Caco-2 (cell line): ENCODE measurements at regions not wholly inside any gene's neighbourhood (a gene's known extent, or its start where the extent isn't known, plus 50 kb on each side); places are given as distances from the start of the nearest gene placed in this dataset.

Experiments used
- BruUV-seq: library from RNA; stranded (reverse); fragments of 400-500 nt; replicated peaks from 2 replicates; lab custom pipeline; 2021; lab: Mats Ljungman, UMichigan
- CTCF ChIA-PET: fragments of 300-600 bp; sonication (Branson Sonifier 250); formaldehyde crosslinking; loops from one replicate; lab custom pipeline; 2022; ENCODE audit warnings: antibody characterized with exemption; lab: Charles Lee
- POLR2A ChIA-PET: fragments of 300-600 bp; sonication (Branson Sonifier 250); formaldehyde crosslinking; loops from one replicate; lab custom pipeline; 2022; ENCODE audit warnings: antibody characterized with exemption; lab: Charles Lee
- DNase-seq, 2 experiments: peaks; one replicate each; pipeline versions ENCODE4 v3.0.0 to v3.0.0-alpha.2; 2020 to 2022
- H3K27me3 ChIP-seq: replicated peaks from 2 replicates; pipeline ENCODE4 v1.6.0; 2011; ENCODE audit warnings: low read length; ENCODE audit not compliant: control insufficient read depth, insufficient read depth
- H3K36me3 ChIP-seq: 2 replicates; pipeline ENCODE4 v1.5.1; 2011; ENCODE audit warnings: low read length; ENCODE audit not compliant: control insufficient read depth, insufficient read depth
- H3K4me1 ChIP-seq: fragments of 250-450 bp; sonication (Bioruptor Pico); 2 replicates; pipeline ENCODE4 v1.5.1; 2020; ENCODE audit warnings: mild to moderate bottlenecking
- H3K4me3 ChIP-seq: 2 replicates; pipeline ENCODE4 v1.5.1; 2011; ENCODE audit warnings: low read depth, mild to moderate bottlenecking, control low read depth, low read length
- H3K9me3 ChIP-seq: fragments of 250-450 bp; sonication (Bioruptor Pico); 2 replicates; pipeline ENCODE4 v1.5.1; 2020; ENCODE audit warnings: mild to moderate bottlenecking, moderate library complexity
- H3K27ac Mint-ChIP-seq: one replicate; pipeline ENCODE4 v1.8.0; 2022; ENCODE audit warnings: mixed read lengths; ENCODE audit not compliant: unreplicated experiment
- H3K27me3 Mint-ChIP-seq: one replicate; pipeline ENCODE4 v1.8.0; 2022; ENCODE audit warnings: mixed read lengths; ENCODE audit not compliant: insufficient read depth, unreplicated experiment
- H3K36me3 Mint-ChIP-seq: one replicate; pipeline ENCODE4 v1.8.0; 2022; ENCODE audit warnings: mild to moderate bottlenecking, mixed read lengths; ENCODE audit not compliant: insufficient read depth, unreplicated experiment
- H3K4me1 Mint-ChIP-seq: one replicate; pipeline ENCODE4 v1.8.0; 2022; ENCODE audit warnings: low read depth, mixed read lengths; ENCODE audit not compliant: unreplicated experiment
- H3K4me3 Mint-ChIP-seq: one replicate; pipeline ENCODE4 v1.8.0; 2022; ENCODE audit warnings: mild to moderate bottlenecking, moderate library complexity, mixed read lengths; ENCODE audit not compliant: unreplicated experiment
- H3K9me3 Mint-ChIP-seq: one replicate; pipeline ENCODE4 v1.8.0; 2022; ENCODE audit warnings: mixed read lengths; ENCODE audit not compliant: unreplicated experiment
- CTCF ChIP-seq, 2 experiments: fragments of 200-600 bp in 1 of 2; IDR thresholded peaks; 1 replicate in 1 of 2; 2 replicates in 1 of 2; pipeline versions ENCODE4 v1.5.1 to v1.8.0; 2011 to 2022; ENCODE audit warnings: antibody characterized with exemption in 1 of 2, control low read depth in 1 of 2, inconsistent platforms in 1 of 2, low read depth in 1 of 2, low read length in 1 of 2, mild to moderate bottlenecking in 1 of 2, moderate library complexity in 1 of 2; ENCODE audit not compliant: insufficient read depth in 1 of 2, severe bottlenecking in 1 of 2, unreplicated experiment in 1 of 2
- intact Hi-C: fragments of 100-400 bp; cut with micrococcal nuclease; formaldehyde crosslinking; loops from one replicate; pipeline ENCODE4 v1.10.0; 2022; ENCODE audit not compliant: unreplicated experiment

GRCh38 chr1:83626603-83627002 is 372.3 kb downstream of the TTLL7 start:
- no peak overlapping the region for H3K4me3 Mint-ChIP-seq
- no peaks in the 10 kb centered on the region for H3K4me1 ChIP-seq
- no peaks in the 10 kb centered on the region for H3K36me3 ChIP-seq
- no peak overlapping the region for H3K27ac Mint-ChIP-seq
- ChIA-PET POLR2A (no interaction called here), CTCF (no interaction called here)
- no peaks in the 10 kb centered on the region for H3K9me3 ChIP-seq
- TF ChIP-seq CTCF (IDR thresholded peaks at IDR 0.05; ENCODE audit: insufficient read depth in 1 of 2, low read depth in 1 of 2, low read length in 1 of 2, severe bottlenecking in 1 of 2, unreplicated experiment in 1 of 2), result no peak
- H3K9me3 Mint-ChIP-seq, result no peaks in the 10 kb centered on the region
- BruUV-seq, result no TSS peak
- intact Hi-C loops, result no loop called here
- H3K36me3 Mint-ChIP-seq, result no peaks in the 10 kb centered on the region
- no peak for DNase-seq
- no peaks in the 10 kb centered on the region for H3K4me1 Mint-ChIP-seq
- H3K27me3 Mint-ChIP-seq, result no peaks in the 10 kb centered on the region
- H3K4me3 ChIP-seq, result no peak overlapping the region
- no peaks in the 10 kb centered on the region for H3K27me3 ChIP-seq

GRCh38 chr1:83625646-83626045 is 373.3 kb downstream of the TTLL7 start:
- Mint-ChIP-seq H3K4me1 (no peaks in the 10 kb centered on the region), H3K9me3 (no peaks in the 10 kb centered on the region), H3K4me3 (no peak overlapping the region), H3K27me3 (no peaks in the 10 kb centered on the region), H3K36me3 (no peaks in the 10 kb centered on the region), H3K27ac (no peak overlapping the region)
- H3K4me1 ChIP-seq, result no peaks in the 10 kb centered on the region
- no peak for TF ChIP-seq CTCF (IDR thresholded peaks at IDR 0.05; ENCODE audit: insufficient read depth in 1 of 2, low read depth in 1 of 2, low read length in 1 of 2, severe bottlenecking in 1 of 2, unreplicated experiment in 1 of 2)
- no peaks in the 10 kb centered on the region for H3K27me3 ChIP-seq
- intact Hi-C loops, result no loop called here
- no peak for DNase-seq
- ChIA-PET POLR2A (no interaction called here), CTCF (no interaction called here)
- no peaks in the 10 kb centered on the region for H3K36me3 ChIP-seq
- no TSS peak for BruUV-seq
- no peaks in the 10 kb centered on the region for H3K9me3 ChIP-seq
- no peak overlapping the region for H3K4me3 ChIP-seq

- no peaks in the 10 kb centered on the region for H3K4me1 Mint-ChIP-seq
- no peak overlapping the region for H3K27ac Mint-ChIP-seq
- no peaks in the 10 kb centered on the region for H3K27me3 ChIP-seq
- no peak overlapping the region for H3K4me3 ChIP-seq
- H3K9me3 Mint-ChIP-seq, result no peaks in the 10 kb centered on the region
- H3K36me3 ChIP-seq, result no peaks in the 10 kb centered on the region
- H3K36me3 Mint-ChIP-seq, result no peaks in the 10 kb centered on the region
- no peak for DNase-seq
- no peak for TF ChIP-seq CTCF (IDR thresholded peaks at IDR 0.05; ENCODE audit: insufficient read depth in 1 of 2, low read depth in 1 of 2, low read length in 1 of 2, severe bottlenecking in 1 of 2, unreplicated experiment in 1 of 2)
- intact Hi-C loops, result no loop called here
- no peaks in the 10 kb centered on the region for H3K27me3 Mint-ChIP-seq
- no peak overlapping the region for H3K4me3 Mint-ChIP-seq
- CTCF ChIA-PET, result no interaction called here
- H3K9me3 ChIP-seq, result no peaks in the 10 kb centered on the region
- no peaks in the 10 kb centered on the region for H3K4me1 ChIP-seq
- no TSS peak for BruUV-seq
- POLR2A ChIA-PET, result no interaction called here
Measured at GRCh38 chr1:83620016-83620415, 378.9 kb downstream of the TTLL7 start.
